Bronchial epithelial cell (primary cell): ENCODE measurements at regions not wholly inside any gene's neighbourhood (a gene's known extent, or its start where the extent isn't known, plus 50 kb on each side); places are given as distances from the start of the nearest gene placed in this dataset.

Source experiments
- DNase-seq: peaks from one replicate; pipeline ENCODE4 v3.0.0-alpha.2; 2010; ENCODE audit warnings: low read depth
- FAIRE-seq: peaks from 2 replicates; lab custom pipeline; 2011; peaks lifted over from hg19 to GRCh38; lab: Jason Lieb, UNC
- H3K27me3 ChIP-seq: 2 replicates; pipeline ENCODE4 v1.5.1; 2011; ENCODE audit warnings: low read length; ENCODE audit not compliant: control insufficient read depth, insufficient read depth
- H3K36me3 ChIP-seq: 2 replicates; pipeline ENCODE4 v1.5.1; 2011; ENCODE audit warnings: low read length; ENCODE audit not compliant: control insufficient read depth, insufficient read depth
- H3K4me3 ChIP-seq: 2 replicates; pipeline ENCODE4 v1.5.1; 2011; ENCODE audit warnings: mild to moderate bottlenecking, low read depth, low read length, control low read depth
- CTCF ChIP-seq: IDR thresholded peaks from 2 replicates; pipeline ENCODE4 v1.5.1; 2011; ENCODE audit warnings: mild to moderate bottlenecking, moderate library complexity, low read length, control low read depth, inconsistent platforms; ENCODE audit not compliant: insufficient read depth, severe bottlenecking

- FAIRE-seq: no peak
- no peak for TF ChIP-seq CTCF
- peaks cover under 1% of the 10 kb centered on the region for H3K27me3 ChIP-seq
Observed at GRCh38 chr10:78870458-78870857, 198.3 kb upstream of the ZMIZ1 start.

GRCh38 chr10:78871796-78872195 is 197.0 kb upstream of the ZMIZ1 start:
- TF ChIP-seq CTCF: no peak
- DNase-seq (no peak), FAIRE-seq (no peak)
- Histone ChIP-seq H3K4me3 (no peak overlapping the region), H3K36me3 (no peaks in the 10 kb centered on the region), H3K27me3 (peaks cover 3% of the 10 kb centered on the region)

More at GRCh38 chr10:78870458-78870857, 198.3 kb upstream of the ZMIZ1 start:
- Histone ChIP-seq H3K36me3 (no peaks in the 10 kb centered on the region), H3K4me3 (no peak overlapping the region)
- no peak for DNase-seq

GRCh38 chr10:78873413-78873812 is 195.4 kb upstream of the ZMIZ1 start:
- FAIRE-seq: no peak
- Histone ChIP-seq H3K27me3 (peaks cover 3% of the 10 kb centered on the region), H3K36me3 (no peaks in the 10 kb centered on the region), H3K4me3 (no peak overlapping the region)
- DNase-seq: no peak
- no peak for TF ChIP-seq CTCF

- peak; percentile 60 for FAIRE-seq
- H3K27me3 ChIP-seq: peaks cover 3% of the 10 kb centered on the region
- no peaks in the 10 kb centered on the region for H3K36me3 ChIP-seq
- no peak overlapping the region for H3K4me3 ChIP-seq
- no peak for DNase-seq
- TF ChIP-seq CTCF: no peak
Observed at GRCh38 chr10:78875331-78875877, 193.4 kb upstream of the ZMIZ1 start.

GRCh38 chr10:78875932-78876331 is 192.8 kb upstream of the ZMIZ1 start:
- H3K27me3 ChIP-seq: peaks cover 3% of the 10 kb centered on the region
- H3K4me3 ChIP-seq: no peak overlapping the region
- TF ChIP-seq CTCF: no peak
- FAIRE-seq (no peak), DNase-seq (no peak)
- H3K36me3 ChIP-seq: no peaks in the 10 kb centered on the region

GRCh38 chr10:78876449-78876848 is 192.3 kb upstream of the ZMIZ1 start:
- Histone ChIP-seq H3K4me3 (no peak overlapping the region), H3K27me3 (peaks cover 3% of the 10 kb centered on the region), H3K36me3 (no peaks in the 10 kb centered on the region)
- TF ChIP-seq CTCF: no peak
- no peak for DNase-seq
- FAIRE-seq: no peak
